Gastrocnemius medialis (tissue), 4 donors: ENCODE measurements at regions not wholly inside any gene's neighbourhood (a gene's known extent, or its start where the extent isn't known, plus 50 kb on each side); places are given as distances from the start of the nearest gene placed in this dataset.

Experiments used
- ATAC-seq, 2 donors: fragments of 150-250 bp; one replicate each; pipeline ENCODE4 v1.9.1; 2016
- DNase-seq, 2 donors: peaks; one replicate each; pipeline ENCODE4 v3.0.0-alpha.2; 2019
- H3K27ac ChIP-seq, 4 donors: fragments of 200-600 bp; sonication (generic); 1 replicate in 1 of 4; 2 replicates in 3 of 4; pipeline ENCODE4 v1.5.1; 2016 to 2018; ENCODE audit warnings: mild to moderate bottlenecking in 2 of 4, moderate library complexity in 1 of 4
- H3K27me3 ChIP-seq, 3 donors: fragments of 200-600 bp; sonication (generic) in 2 of 3; 1 replicate in 1 of 3; 2 replicates in 2 of 3; pipeline versions ENCODE4 v1.5.1 to v1.6.0; 2016 to 2019; ENCODE audit warnings: mild to moderate bottlenecking in 1 of 3, moderate library complexity in 1 of 3
- H3K36me3 ChIP-seq, 2 donors: fragments of 200-600 bp; sonication (generic) in 1 of 2; one replicate each; pipeline ENCODE4 v1.5.1; 2017 to 2018
- H3K4me1 ChIP-seq, 2 donors: fragments of 200-600 bp; sonication (generic) in 1 of 2; one replicate each; pipeline ENCODE4 v1.5.1; 2016 to 2017; ENCODE audit warnings: mild to moderate bottlenecking in 2 of 2
- H3K4me3 ChIP-seq, 4 donors: fragments of 200-600 bp; sonication (generic) in 3 of 4; 1 replicate in 1 of 4; 2 replicates in 3 of 4; pipeline ENCODE4 v1.5.1; 2016 to 2019; ENCODE audit warnings: mild to moderate bottlenecking in 2 of 4
- H3K9me3 ChIP-seq, 3 donors: fragments of 200-600 bp; sonication (generic) in 2 of 3; 1 replicate in 1 of 3; 2 replicates in 2 of 3; pipeline ENCODE4 v1.5.1; 2016 to 2019
- CTCF ChIP-seq, 5 experiments: fragments of 450-650 bp in 3 of 5; fragments of 200-600 bp in 2 of 5; sonication (generic) in 2 of 5; IDR thresholded peaks in 4 of 5; conservative IDR thresholded peaks in 1 of 5; 1 replicate in 4 of 5; 2 replicates in 1 of 5; pipeline ENCODE4 v1.5.1; 2016 to 2019; ENCODE audit warnings: antibody characterized with exemption in 5 of 5, mild to moderate bottlenecking in 3 of 5, moderate library complexity in 3 of 5
- POLR2A ChIP-seq, 2 donors: fragments of 450-650 bp; IDR thresholded peaks; one replicate each; pipeline ENCODE4 v1.6.1; 2017; ENCODE audit warnings: antibody characterized with exemption in 2 of 2, mild to moderate bottlenecking in 2 of 2, moderate library complexity in 2 of 2
- in situ Hi-C, 4 donors: fragments of 200-750 bp; cut with MboI; loops; one replicate each; pipeline versions ENCODE4 v1.15.0 to v1.8.0; 2017; ENCODE audit warnings: low sequenced_read_pairs in 4 of 4
- intact Hi-C: fragments of 100-400 bp; cut with DNase I; formaldehyde crosslinking; loops from one replicate; pipeline ENCODE4 v1.15.1; 2023; ENCODE audit warnings: low total_unique reads

- ATAC-seq (peak; percentile 36 to 42), DNase-seq (no peak)
- Histone ChIP-seq H3K4me1 (peaks cover 0 to 39% of the 10 kb centered on the region in 2 donors), H3K36me3 (no peaks in the 10 kb centered on the region), H3K27me3 (peaks cover 0 to 3% (median 0%) of the 10 kb centered on the region in 3 donors), H3K4me3 (no peak overlapping the region), H3K9me3 (no peaks in the 10 kb centered on the region), H3K27ac (peak overlapping the region; percentile 53 to 92 (median 77))
- TF ChIP-seq POLR2A (IDR thresholded peaks at IDR 0.05), result no peak
- TF ChIP-seq CTCF (IDR thresholded peaks at IDR 0.05 in 4 of 5, conservative IDR thresholded peaks at IDR 0.05 in 1 of 5), result no peak
- intact Hi-C loops (no loop called here), in situ Hi-C loops (no loop called here)
Observed at GRCh38 chr1:37158113-37158749, 123.9 kb upstream of the GRIK3 start.

GRCh38 chr1:37159102-37159501 is 124.8 kb upstream of the GRIK3 start:
- H3K27ac ChIP-seq, result peak overlapping the region in 1 of 4 donors; percentile 92
- no peak for ATAC-seq
- H3K27me3 ChIP-seq, result peaks cover 0 to 3% (median 0%) of the 10 kb centered on the region in 3 donors
- H3K4me1 ChIP-seq, result peaks cover 0 to 30% of the 10 kb centered on the region in 2 donors
- H3K9me3 ChIP-seq, result no peaks in the 10 kb centered on the region
- no peak overlapping the region for H3K4me3 ChIP-seq
- no peaks in the 10 kb centered on the region for H3K36me3 ChIP-seq
- DNase-seq, result no peak
- intact Hi-C loops (no loop called here), in situ Hi-C loops (no loop called here)
- no peak for TF ChIP-seq POLR2A (IDR thresholded peaks at IDR 0.05)
- no peak for TF ChIP-seq CTCF (IDR thresholded peaks at IDR 0.05 in 4 of 5, conservative IDR thresholded peaks at IDR 0.05 in 1 of 5)

GRCh38 chr1:37161171-37161570 is 126.9 kb upstream of the GRIK3 start:
- no peak for ATAC-seq
- in situ Hi-C loops, result no loop called here

GRCh38 chr1:37162059-37162458 is 127.7 kb upstream of the GRIK3 start:
- Histone ChIP-seq H3K27ac (no peak overlapping the region), H3K9me3 (no peaks in the 10 kb centered on the region), H3K4me1 (peaks cover 0 to 13% of the 10 kb centered on the region in 2 donors), H3K36me3 (no peaks in the 10 kb centered on the region), H3K27me3 (peaks cover 0 to 3% (median 0%) of the 10 kb centered on the region in 3 donors), H3K4me3 (no peak overlapping the region)
- DNase-seq (no peak), ATAC-seq (no peak)
- intact Hi-C loops, result no loop called here
- TF ChIP-seq CTCF (IDR thresholded peaks at IDR 0.05 in 4 of 5, conservative IDR thresholded peaks at IDR 0.05 in 1 of 5), result no peak
- no peak for TF ChIP-seq POLR2A (IDR thresholded peaks at IDR 0.05)
- in situ Hi-C loops, result no loop called here

More at GRCh38 chr1:37161171-37161570, 126.9 kb upstream of the GRIK3 start:
- Histone ChIP-seq H3K27me3 (peaks cover 0 to 1% (median 0%) of the 10 kb centered on the region in 3 donors), H3K9me3 (no peaks in the 10 kb centered on the region), H3K36me3 (no peaks in the 10 kb centered on the region), H3K27ac (no peak overlapping the region), H3K4me3 (no peak overlapping the region), H3K4me1 (peaks cover 0 to 22% of the 10 kb centered on the region in 2 donors)
- intact Hi-C loops, result no loop called here
- TF ChIP-seq CTCF (IDR thresholded peaks at IDR 0.05 in 4 of 5, conservative IDR thresholded peaks at IDR 0.05 in 1 of 5) (no peak), POLR2A (IDR thresholded peaks at IDR 0.05) (no peak)
- DNase-seq, result no peak
